HG03039 (cell line): ENCODE measurements at regions not wholly inside any gene's neighbourhood (a gene's known extent, or its start where the extent isn't known, plus 50 kb on each side); places are given as distances from the start of the nearest gene placed in this dataset.

Source experiments
- ATAC-seq: cut with Tn5 transposase; IDR thresholded peaks from one replicate; pipeline ENCODE4 v1.9.1; 2021; ENCODE audit warnings: mild to moderate bottlenecking, moderate library complexity; ENCODE audit not compliant: unreplicated experiment

- ATAC-seq, result no peak
Observed at GRCh38 chrX:40325161-40325560, 227.4 kb upstream of the BCOR start.

GRCh38 chrX:40323977-40324376 lies 226.2 kb upstream of the BCOR start:
- ATAC-seq, result no peak

- no peak for ATAC-seq
Observed at GRCh38 chrX:40320819-40321218, 223.1 kb upstream of the BCOR start.

DNA sequence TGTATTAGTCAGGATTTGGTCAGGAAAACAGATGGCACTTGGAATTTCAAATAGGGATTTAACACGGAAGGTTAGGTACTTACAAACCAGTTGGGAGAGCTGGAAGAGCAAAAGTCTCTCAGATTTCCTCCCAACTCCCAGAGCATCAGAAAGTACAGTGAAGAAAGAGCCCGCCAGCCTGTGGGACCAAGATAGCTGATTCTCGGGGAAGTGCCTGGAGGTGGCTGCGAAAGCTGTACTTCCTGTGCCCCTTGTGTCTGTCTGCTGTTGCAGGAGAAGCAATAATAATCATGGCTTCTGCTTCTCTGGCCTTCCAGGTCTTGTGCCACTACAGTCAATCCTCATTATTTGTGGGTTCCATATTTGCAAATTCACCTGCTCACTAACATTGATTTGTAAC lies 221.0 kb upstream of the BCOR start:
- ATAC-seq, result no peak

- ATAC-seq, result no peak
Observed at GRCh38 chrX:40318076-40318475, 220.3 kb upstream of the BCOR start.

GRCh38 chrX:40316502-40316901 lies 218.7 kb upstream of the BCOR start:
- no peak for ATAC-seq

GRCh38 chrX:40314070-40314469 lies 216.3 kb upstream of the BCOR start:
- ATAC-seq, result no peak

GRCh38 chrX:40313269-40313668 lies 215.5 kb upstream of the BCOR start:
- no peak for ATAC-seq

- ATAC-seq, result no peak
Observed at GRCh38 chrX:40310447-40310846, 212.7 kb upstream of the BCOR start.

DNA sequence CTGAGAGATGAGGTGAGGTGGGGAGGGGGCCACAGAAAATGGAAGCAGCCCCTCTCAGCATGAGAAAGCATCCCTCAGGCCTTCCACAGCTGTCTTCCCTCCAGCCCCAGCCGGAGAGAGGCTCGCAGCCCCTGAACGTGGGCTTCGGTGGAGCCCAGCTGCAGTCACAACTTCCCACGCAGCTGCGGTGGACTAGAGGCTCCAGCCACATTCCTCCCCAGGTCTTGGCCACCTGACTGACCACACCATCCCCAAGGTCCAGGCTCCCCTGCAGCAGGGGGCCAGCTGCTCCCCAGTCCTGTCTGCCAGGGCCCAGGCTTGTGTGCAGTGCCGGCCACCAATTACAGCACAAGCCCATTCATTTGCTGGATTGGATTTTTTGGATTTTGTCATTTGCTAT lies 212.3 kb upstream of the BCOR start:
- ATAC-seq, result no peak

GRCh38 chrX:40307871-40308270 lies 210.1 kb upstream of the BCOR start:
- no peak for ATAC-seq

GRCh38 chrX:40304115-40304514 lies 206.4 kb upstream of the BCOR start:
- ATAC-seq, result no peak

DNA sequence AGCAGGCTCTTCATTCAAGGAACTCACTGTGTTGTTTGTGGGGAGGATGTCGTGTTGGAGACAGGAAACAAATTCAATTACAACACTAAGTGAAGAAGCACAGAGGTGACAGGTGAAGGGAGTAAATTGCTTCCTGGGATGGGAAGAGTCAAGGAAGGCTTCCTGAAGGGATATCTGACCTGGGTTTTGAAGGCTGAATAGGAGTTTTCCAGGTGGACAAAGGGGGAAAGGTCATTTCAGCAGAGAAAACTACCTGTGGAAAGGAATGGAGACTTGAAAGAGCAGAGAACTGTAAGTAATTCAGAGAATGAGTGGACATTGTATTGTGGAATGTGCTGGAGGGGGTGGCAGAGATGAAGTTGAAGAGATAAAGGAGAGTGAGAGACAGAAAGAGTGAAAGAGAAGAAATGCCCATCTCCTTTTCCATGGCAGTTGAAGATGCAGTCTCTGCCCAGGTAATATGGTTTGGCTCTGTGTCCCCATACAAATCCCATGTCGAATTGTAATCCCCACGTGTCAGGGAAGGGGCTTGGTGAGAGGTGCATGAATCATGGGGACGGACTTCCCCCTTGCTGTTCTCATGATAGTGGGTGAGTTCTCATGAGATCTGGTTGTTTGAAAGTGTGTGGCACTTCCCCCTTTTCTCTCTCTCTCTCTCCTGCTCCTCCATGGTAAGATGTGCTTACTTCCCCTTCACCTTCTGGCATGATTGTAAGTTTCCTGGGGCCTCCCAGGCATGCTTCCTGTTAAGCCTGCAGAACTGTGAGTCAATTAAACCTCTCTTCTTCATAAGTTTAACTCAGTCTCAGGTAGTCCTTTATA lies 205.7 kb upstream of the BCOR start:
- no peak for ATAC-seq

DNA sequence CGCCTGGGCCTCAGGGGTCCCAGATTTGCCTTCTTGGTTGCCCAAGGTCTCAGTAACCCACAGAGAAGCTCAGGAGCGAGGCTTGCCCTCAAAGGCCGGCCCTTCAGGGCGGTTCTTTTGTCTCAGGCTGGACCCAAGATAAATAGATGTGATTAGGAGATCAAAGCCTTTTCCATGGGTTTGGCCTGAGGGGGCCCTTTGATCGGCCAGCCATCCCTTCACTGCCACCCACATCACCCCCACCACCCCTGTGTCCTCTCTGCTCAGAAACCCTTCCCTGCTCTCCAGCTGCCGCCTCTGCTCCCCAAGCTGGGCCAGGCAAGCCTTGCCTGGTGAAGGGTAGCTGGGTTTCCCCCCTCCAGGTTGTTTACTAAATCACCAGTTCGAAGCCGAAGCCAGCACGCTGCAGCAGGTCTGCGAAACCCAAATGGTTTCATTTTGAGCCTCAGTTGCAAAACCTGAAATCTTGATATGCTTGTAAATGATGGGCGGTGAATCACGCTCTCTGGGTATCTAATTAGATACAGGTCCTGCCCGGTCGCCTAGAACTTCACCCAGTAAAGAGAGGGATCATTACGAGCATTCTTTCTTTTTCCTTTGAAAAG lies 202.6 kb upstream of the BCOR start:
- no peak for ATAC-seq

DNA sequence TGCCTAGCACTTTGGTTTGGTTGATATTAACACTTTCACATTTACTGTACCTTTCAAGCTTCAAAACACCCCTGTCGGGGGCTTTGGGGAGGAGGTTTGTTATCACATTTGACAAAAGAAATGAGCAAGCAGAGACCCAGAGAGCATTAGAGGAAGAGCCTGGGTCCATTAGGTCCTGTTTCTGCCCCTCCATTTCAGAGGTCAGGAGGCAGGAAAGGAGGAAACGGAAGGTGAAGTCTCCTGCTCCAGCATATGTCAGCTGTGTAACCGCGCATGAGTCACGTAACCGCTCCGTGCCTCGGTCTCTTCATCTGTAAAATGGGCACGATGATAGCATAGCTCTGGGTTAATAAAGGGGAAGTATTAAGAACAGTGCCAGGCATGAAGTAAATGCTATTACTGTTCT lies 201.9 kb upstream of the BCOR start:
- no peak for ATAC-seq

GRCh38 chrX:40298572-40299479 lies 201.1 kb upstream of the BCOR start:
- no peak for ATAC-seq

- ATAC-seq, result no peak
Observed at GRCh38 chrX:40298069-40298468, 200.3 kb upstream of the BCOR start.

GRCh38 chrX:40291553-40291952 lies 193.8 kb upstream of the BCOR start:
- ATAC-seq, result no peak

- no peak for ATAC-seq
Observed at GRCh38 chrX:40290517-40290916, 192.8 kb upstream of the BCOR start.

GRCh38 chrX:40285876-40286275 lies 188.1 kb upstream of the BCOR start:
- ATAC-seq, result no peak

DNA sequence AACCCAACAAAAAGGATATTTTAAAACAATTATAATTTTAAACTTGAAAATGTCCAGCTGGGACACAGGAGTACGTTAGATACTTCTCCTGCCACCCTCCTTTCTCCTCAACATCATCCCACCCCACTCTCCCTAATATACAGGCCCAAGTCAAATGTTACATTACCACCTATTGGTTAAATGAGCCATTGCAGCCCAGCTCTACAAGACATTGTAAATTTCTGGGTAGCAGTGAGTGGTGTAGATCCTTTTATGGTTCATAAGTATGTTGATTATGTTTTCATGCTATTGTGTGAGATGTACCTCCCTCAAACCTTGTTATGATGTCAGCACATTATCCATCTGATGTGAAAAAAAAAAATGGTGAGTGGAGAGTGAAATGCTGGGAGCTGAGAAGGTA lies 187.1 kb upstream of the BCOR start:
- no peak for ATAC-seq

GRCh38 chrX:40283981-40284380 lies 186.2 kb upstream of the BCOR start:
- ATAC-seq, result no peak
